OCI-LY7 (cell line): ENCODE measurements at regions not wholly inside any gene's neighbourhood (a gene's known extent, or its start where the extent isn't known, plus 50 kb on each side); places are given as distances from the start of the nearest gene placed in this dataset.

Experiments used
- CTCF ChIP-seq: fragments of 200-600 bp; sonication (generic); conservative IDR thresholded peaks from 2 replicates; pipeline ENCODE4 v1.5.1; 2014; ENCODE audit warnings: mild to moderate bottlenecking, antibody characterized with exemption, low read length, moderate library complexity, mixed read lengths
- EZH2phosphoT487 ChIP-seq: fragments of 200-600 bp; sonication (generic); IDR thresholded peaks from 2 replicates; pipeline ENCODE4 v1.6.1; 2018; ENCODE audit warnings: low read depth, borderline replicate concordance, mild to moderate bottlenecking, mixed run types, antibody characterized with exemption, low read length, moderate library complexity, mixed read lengths

GRCh38 chr5:58094031-58094430 is 365.9 kb downstream of the PLK2 start:
- TF ChIP-seq CTCF: no peak
- no peak for TF ChIP-seq EZH2phosphoT487
